Naive thymus-derived CD4-positive, alpha-beta T cell (primary cell): ENCODE measurements at regions not wholly inside any gene's neighbourhood (a gene's known extent, or its start where the extent isn't known, plus 50 kb on each side); places are given as distances from the start of the nearest gene placed in this dataset.

Source experiments
- ATAC-seq: fragments of 150-1000 bp; cut with Tn5 transposase; 2 replicates; pipeline ENCODE4 v1.10.0; 2021; ENCODE audit warnings: mild to moderate bottlenecking, moderate library complexity
- CTCF ChIA-PET: fragments of 350-600 bp; sonication (Branson Sonifier 250); formaldehyde crosslinking; loops from one replicate; lab custom pipeline; 2021; ENCODE audit warnings: antibody characterized with exemption; lab: Charles Lee
- POLR2A ChIA-PET: fragments of 350-600 bp; sonication (Branson Sonifier 250); formaldehyde crosslinking; loops from one replicate; lab custom pipeline; 2021; ENCODE audit warnings: antibody characterized with exemption, inconsistent platforms; lab: Charles Lee
- DNase-seq, 9 donors: peaks; one replicate each; pipeline versions ENCODE4 v3.0.0 to v3.0.0-alpha.2; 2020 to 2022; ENCODE audit warnings: mixed read lengths in 1 of 9
- H3K27ac ChIP-seq: one replicate; pipeline ENCODE4 v1.7.0; 2013; ENCODE audit warnings: mild to moderate bottlenecking, low read depth, low read length, moderate library complexity
- H3K27me3 ChIP-seq, 2 donors: one replicate each; pipeline ENCODE4 v1.7.0; 2013; ENCODE audit warnings: low read length in 2 of 2, mild to moderate bottlenecking in 2 of 2, moderate library complexity in 2 of 2; ENCODE audit not compliant: control insufficient read depth in 2 of 2, insufficient read depth in 2 of 2
- H3K36me3 ChIP-seq, 3 experiments: 1 replicate in 2 of 3; 2 replicates in 1 of 3; pipeline ENCODE4 v1.7.0; 2013; ENCODE audit warnings: low read length in 3 of 3, mild to moderate bottlenecking in 3 of 3, moderate library complexity in 1 of 3; ENCODE audit not compliant: insufficient read depth in 3 of 3, control insufficient read depth in 2 of 3
- H3K4me1 ChIP-seq, 2 donors: one replicate each; pipeline ENCODE4 v1.7.0; 2013; ENCODE audit warnings: low read length in 2 of 2, mild to moderate bottlenecking in 2 of 2, moderate library complexity in 1 of 2; ENCODE audit not compliant: control insufficient read depth in 2 of 2, insufficient read depth in 2 of 2
- H3K4me3 ChIP-seq: 2 replicates; pipeline ENCODE4 v1.7.0; 2013; ENCODE audit warnings: mild to moderate bottlenecking, low read length
- H3K9me3 ChIP-seq, 3 experiments: 1 replicate in 2 of 3; 2 replicates in 1 of 3; pipeline ENCODE4 v1.7.0; 2013; ENCODE audit warnings: low read length in 3 of 3; ENCODE audit not compliant: control insufficient read depth in 2 of 3
- H3K27ac Mint-ChIP-seq, 9 donors: one replicate each; pipeline ENCODE4 v1.8.0; 2020 to 2022; ENCODE audit warnings: mixed read lengths in 9 of 9, mild to moderate bottlenecking in 8 of 9, moderate library complexity in 5 of 9, inconsistent platforms in 2 of 9
- H3K27me3 Mint-ChIP-seq, 5 donors: one replicate each; pipeline ENCODE4 v1.8.0; 2021 to 2022; ENCODE audit warnings: mixed read lengths in 5 of 5, mild to moderate bottlenecking in 1 of 5
- H3K36me3 Mint-ChIP-seq, 5 donors: one replicate each; pipeline ENCODE4 v1.8.0; 2020 to 2022; ENCODE audit warnings: mixed read lengths in 5 of 5, mild to moderate bottlenecking in 3 of 5, inconsistent platforms in 1 of 5
- H3K4me1 Mint-ChIP-seq, 7 donors: one replicate each; pipeline ENCODE4 v1.8.0; 2020 to 2022; ENCODE audit warnings: mixed read lengths in 7 of 7, mild to moderate bottlenecking in 3 of 7, inconsistent platforms in 1 of 7
- H3K4me3 Mint-ChIP-seq, 10 donors: one replicate each; pipeline ENCODE4 v1.8.0; 2020 to 2022; ENCODE audit warnings: mild to moderate bottlenecking in 10 of 10, mixed read lengths in 10 of 10, moderate library complexity in 6 of 10, inconsistent platforms in 2 of 10
- H3K9me3 Mint-ChIP-seq, 11 donors: one replicate each; pipeline ENCODE4 v1.8.0; 2020 to 2022; ENCODE audit warnings: mixed read lengths in 11 of 11, mild to moderate bottlenecking in 4 of 11, inconsistent platforms in 1 of 11, moderate library complexity in 1 of 11
- intact Hi-C, 2 donors: fragments of 100-400 bp; cut with micrococcal nuclease; formaldehyde crosslinking; loops; one replicate each; pipeline ENCODE4 v1.15.1; 2023

DNA sequence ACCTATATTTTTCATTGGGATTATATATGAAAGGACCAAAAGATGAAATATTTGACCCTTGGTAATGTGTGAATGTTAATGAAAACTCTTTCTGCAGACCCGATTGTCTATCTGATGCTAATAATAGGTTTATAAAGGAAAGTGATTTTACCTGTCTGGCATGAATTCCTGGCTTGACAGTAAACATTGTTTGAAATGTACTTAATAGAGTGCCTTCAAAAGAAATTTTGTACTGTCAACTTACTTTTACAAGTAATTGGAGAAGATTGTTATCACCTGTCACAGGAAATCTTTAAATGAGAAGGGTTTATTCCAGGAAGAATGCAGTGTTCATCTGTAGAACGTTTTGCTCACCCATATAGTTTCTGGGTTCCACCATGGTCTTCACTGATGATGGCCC lies 588.2 kb downstream of the INHBA start:
- H3K4me3 ChIP-seq: no peak overlapping the region
- H3K4me1 ChIP-seq: no peaks in the 10 kb centered on the region
- no peaks in the 10 kb centered on the region for H3K9me3 ChIP-seq
- Mint-ChIP-seq H3K27me3 (no peaks in the 10 kb centered on the region), H3K9me3 (peaks cover 0 to 8% (median 3%) of the 10 kb centered on the region in 11 donors), H3K4me1 (no peaks in the 10 kb centered on the region), H3K36me3 (no peaks in the 10 kb centered on the region), H3K27ac (no peak overlapping the region), H3K4me3 (no peak overlapping the region)
- no peaks in the 10 kb centered on the region for H3K36me3 ChIP-seq
- intact Hi-C loops: no loop called here
- POLR2A ChIA-PET: no interaction called here
- CTCF ChIA-PET: no interaction called here
- ATAC-seq (no peak), DNase-seq (no peak)
- no peaks in the 10 kb centered on the region for H3K27me3 ChIP-seq
- H3K27ac ChIP-seq: no peak overlapping the region

DNA sequence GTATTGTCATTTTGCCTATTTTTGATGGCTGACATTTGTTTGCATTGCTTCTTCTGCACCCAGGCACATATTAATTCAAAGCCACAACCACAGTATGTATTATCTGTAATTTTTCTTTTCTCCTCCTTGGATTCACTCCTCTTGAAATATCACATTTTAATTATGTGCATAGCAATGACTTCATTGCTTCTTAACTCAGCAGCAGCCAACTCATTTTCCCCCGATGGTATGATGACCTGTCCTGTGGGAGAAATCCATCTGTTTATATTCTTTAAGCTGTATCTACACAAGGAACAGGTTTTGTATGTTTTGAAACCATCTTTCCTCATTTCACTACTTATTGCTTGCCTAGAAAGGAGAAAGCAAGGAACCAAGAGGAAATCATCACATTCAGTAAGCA lies 588.8 kb downstream of the INHBA start:
- Mint-ChIP-seq H3K27me3 (no peaks in the 10 kb centered on the region), H3K9me3 (peaks cover 0 to 5% (median 0%) of the 10 kb centered on the region in 11 donors), H3K27ac (no peak overlapping the region), H3K36me3 (no peaks in the 10 kb centered on the region), H3K4me1 (no peaks in the 10 kb centered on the region), H3K4me3 (no peak overlapping the region)
- Histone ChIP-seq H3K4me1 (no peaks in the 10 kb centered on the region), H3K27me3 (no peaks in the 10 kb centered on the region), H3K36me3 (no peaks in the 10 kb centered on the region), H3K9me3 (no peaks in the 10 kb centered on the region), H3K4me3 (no peak overlapping the region), H3K27ac (no peak overlapping the region)
- ChIA-PET POLR2A (no interaction called here), CTCF (no interaction called here)
- intact Hi-C loops: no loop called here
- ATAC-seq: no peak
- DNase-seq: no peak

DNA sequence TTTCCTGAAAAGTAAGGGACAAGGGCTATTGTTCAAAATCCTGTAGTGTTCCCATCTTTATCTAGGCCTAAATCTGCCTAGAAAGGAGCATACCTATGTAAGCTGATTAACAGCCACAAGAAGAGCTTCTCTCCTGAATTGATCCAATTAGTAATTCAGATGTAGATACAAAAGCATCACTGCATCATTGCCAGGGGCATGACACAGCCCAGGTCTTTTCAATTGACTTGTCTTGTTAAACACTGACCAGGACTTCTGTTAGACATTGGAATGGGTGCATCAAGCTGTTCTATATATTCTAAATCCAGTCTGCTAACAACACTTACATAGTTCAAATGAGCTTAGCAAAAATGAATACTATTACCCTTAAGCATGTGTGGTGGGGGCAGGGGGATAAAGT lies 589.2 kb downstream of the INHBA start:
- POLR2A ChIA-PET: no interaction called here
- H3K36me3 Mint-ChIP-seq: no peaks in the 10 kb centered on the region
- no peaks in the 10 kb centered on the region for H3K27me3 Mint-ChIP-seq
- ATAC-seq: no peak
- no peaks in the 10 kb centered on the region for H3K4me1 Mint-ChIP-seq
- Histone ChIP-seq H3K4me1 (no peaks in the 10 kb centered on the region), H3K27me3 (no peaks in the 10 kb centered on the region), H3K9me3 (no peaks in the 10 kb centered on the region), H3K27ac (no peak overlapping the region), H3K36me3 (no peaks in the 10 kb centered on the region), H3K4me3 (no peak overlapping the region)
- no peak for DNase-seq
- peaks cover 0 to 4% (median 0%) of the 10 kb centered on the region in 11 donors for H3K9me3 Mint-ChIP-seq
- intact Hi-C loops: no loop called here
- CTCF ChIA-PET: no interaction called here
- H3K27ac Mint-ChIP-seq: no peak overlapping the region
- H3K4me3 Mint-ChIP-seq: no peak overlapping the region

DNA sequence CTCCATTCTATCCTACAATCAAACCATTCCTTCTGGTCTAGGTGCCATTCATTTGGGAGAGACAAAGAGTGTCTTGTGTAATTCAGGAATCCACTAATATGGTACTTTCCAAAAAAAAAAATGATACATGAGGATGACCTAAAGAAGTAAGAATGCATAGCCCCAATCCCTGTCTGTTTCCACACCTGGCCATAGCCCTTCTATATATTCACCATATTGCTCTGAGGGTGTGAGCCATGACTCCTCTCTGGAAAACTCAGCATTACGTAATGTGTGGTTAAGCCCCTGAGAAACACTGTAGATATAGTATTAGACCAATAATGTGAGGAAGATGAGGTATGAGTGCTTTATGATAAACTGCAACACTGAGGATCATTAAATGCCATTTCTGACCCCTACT lies 592.7 kb downstream of the INHBA start:
- CTCF ChIA-PET: no interaction called here
- Histone ChIP-seq H3K9me3 (no peaks in the 10 kb centered on the region), H3K4me3 (no peak overlapping the region), H3K27ac (no peak overlapping the region), H3K36me3 (no peaks in the 10 kb centered on the region), H3K27me3 (no peaks in the 10 kb centered on the region), H3K4me1 (no peaks in the 10 kb centered on the region)
- Mint-ChIP-seq H3K27ac (no peak overlapping the region), H3K4me1 (no peaks in the 10 kb centered on the region), H3K4me3 (no peak overlapping the region), H3K9me3 (peaks cover 0 to 10% (median 0%) of the 10 kb centered on the region in 11 donors), H3K27me3 (peaks cover 0 to 5% (median 0%) of the 10 kb centered on the region in 5 donors), H3K36me3 (no peaks in the 10 kb centered on the region)
- intact Hi-C loops: no loop called here
- DNase-seq (no peak), ATAC-seq (no peak)
- POLR2A ChIA-PET: no interaction called here

DNA sequence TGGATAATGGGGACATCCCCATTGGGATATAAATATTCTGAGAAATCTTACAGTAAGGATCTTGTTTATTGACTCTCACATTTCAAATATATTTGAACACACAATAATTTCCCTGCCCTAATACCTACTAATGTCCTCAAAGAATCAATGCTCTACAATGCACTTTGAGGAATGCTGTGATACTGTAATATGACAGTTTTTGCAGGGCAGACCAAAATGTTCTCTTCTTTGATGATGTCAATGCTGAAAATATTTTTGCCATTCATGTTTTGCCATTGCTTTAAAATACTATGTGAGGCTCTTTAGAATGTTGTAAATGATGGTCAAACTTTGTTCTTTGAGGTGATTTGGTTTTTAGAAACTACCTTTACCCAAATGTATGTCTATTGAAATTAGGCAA lies 594.1 kb downstream of the INHBA start:
- Mint-ChIP-seq H3K27ac (no peak overlapping the region), H3K9me3 (peaks cover 0 to 6% (median 0%) of the 10 kb centered on the region in 11 donors), H3K36me3 (no peaks in the 10 kb centered on the region), H3K27me3 (peaks cover 0 to 5% (median 0%) of the 10 kb centered on the region in 5 donors), H3K4me1 (no peaks in the 10 kb centered on the region), H3K4me3 (no peak overlapping the region)
- POLR2A ChIA-PET: no interaction called here
- Histone ChIP-seq H3K27ac (no peak overlapping the region), H3K4me3 (no peak overlapping the region), H3K4me1 (no peaks in the 10 kb centered on the region), H3K36me3 (no peaks in the 10 kb centered on the region), H3K27me3 (no peaks in the 10 kb centered on the region), H3K9me3 (no peaks in the 10 kb centered on the region)
- ATAC-seq (no peak), DNase-seq (no peak)
- intact Hi-C loops: no loop called here
- CTCF ChIA-PET: no interaction called here

DNA sequence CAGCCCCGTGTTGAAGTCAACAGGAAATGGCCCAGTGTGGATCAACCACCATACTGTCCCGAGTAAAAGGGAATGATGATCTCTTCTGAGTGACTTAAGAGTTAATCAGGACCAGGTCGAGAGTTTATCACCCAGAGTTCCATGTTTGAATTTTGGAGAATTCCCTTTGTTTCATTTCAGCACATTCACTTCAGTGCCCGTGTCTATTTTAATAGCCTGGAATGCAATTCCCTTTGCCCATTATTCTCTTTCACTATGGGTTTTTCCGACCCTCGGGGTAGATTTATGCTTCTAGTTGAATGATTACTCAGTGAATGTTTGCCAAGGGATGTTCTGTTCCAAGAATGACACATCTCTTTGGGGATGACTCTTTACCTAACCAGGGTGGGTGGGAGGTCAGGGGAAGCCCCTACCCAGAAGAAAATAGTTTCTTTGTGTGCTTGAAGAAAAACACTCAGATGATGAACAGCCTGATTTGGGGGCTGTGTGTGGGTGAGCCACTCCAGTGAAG lies 594.9 kb downstream of the INHBA start:
- no peak overlapping the region for H3K4me3 Mint-ChIP-seq
- Histone ChIP-seq H3K9me3 (no peaks in the 10 kb centered on the region), H3K36me3 (no peaks in the 10 kb centered on the region), H3K27ac (no peak overlapping the region), H3K4me3 (no peak overlapping the region), H3K27me3 (no peaks in the 10 kb centered on the region), H3K4me1 (no peaks in the 10 kb centered on the region)
- ChIA-PET CTCF (no interaction called here), POLR2A (no interaction called here)
- H3K4me1 Mint-ChIP-seq: no peaks in the 10 kb centered on the region
- H3K27me3 Mint-ChIP-seq: peaks cover 0 to 5% (median 0%) of the 10 kb centered on the region in 5 donors
- peaks cover 0 to 12% (median 0%) of the 10 kb centered on the region in 11 donors for H3K9me3 Mint-ChIP-seq
- intact Hi-C loops: no loop called here
- ATAC-seq: no peak
- H3K27ac Mint-ChIP-seq: no peak overlapping the region
- no peak for DNase-seq
- H3K36me3 Mint-ChIP-seq: no peaks in the 10 kb centered on the region

DNA sequence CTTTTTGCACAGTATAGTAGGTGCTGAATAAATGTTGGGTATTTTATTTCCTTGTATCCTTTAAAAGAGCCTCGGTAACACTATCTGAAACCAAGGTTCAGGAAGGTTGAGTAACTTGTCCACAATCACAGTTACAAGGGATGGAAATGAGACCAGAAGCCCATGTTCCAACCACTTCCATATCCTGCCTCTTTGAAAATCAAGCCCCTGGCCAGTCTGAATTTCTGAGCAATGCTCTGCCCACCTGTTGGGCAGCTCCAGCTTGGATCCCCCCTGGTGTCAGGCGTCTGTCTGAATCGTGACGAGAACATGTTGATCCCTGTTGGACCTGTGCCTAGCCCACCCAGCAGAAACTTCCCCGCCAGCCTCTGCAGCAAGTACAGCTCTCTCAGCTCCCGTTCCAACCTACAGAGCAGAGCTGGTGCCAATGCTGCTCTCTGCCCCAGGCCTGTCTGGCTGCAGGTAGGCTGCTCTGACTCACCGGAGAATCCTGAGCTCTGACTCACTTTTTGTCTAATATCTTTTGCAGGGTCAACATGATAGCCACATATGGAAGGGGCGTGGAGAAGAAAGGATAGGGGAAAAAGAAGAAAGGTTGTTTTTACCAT lies 595.5 kb downstream of the INHBA start:
- Histone ChIP-seq H3K36me3 (no peaks in the 10 kb centered on the region), H3K27ac (no peak overlapping the region), H3K27me3 (no peaks in the 10 kb centered on the region), H3K9me3 (no peaks in the 10 kb centered on the region), H3K4me3 (no peak overlapping the region), H3K4me1 (no peaks in the 10 kb centered on the region)
- Mint-ChIP-seq H3K4me1 (no peaks in the 10 kb centered on the region), H3K27me3 (peaks cover 0 to 5% (median 0%) of the 10 kb centered on the region in 5 donors), H3K36me3 (no peaks in the 10 kb centered on the region), H3K27ac (no peak overlapping the region), H3K4me3 (no peak overlapping the region), H3K9me3 (peaks cover 0 to 12% (median 0%) of the 10 kb centered on the region in 11 donors)
- intact Hi-C loops: no loop called here
- ChIA-PET POLR2A (no interaction called here), CTCF (no interaction called here)
- ATAC-seq (no peak), DNase-seq (no peak)
